B cell (primary cell): ENCODE measurements at regions not wholly inside any gene's neighbourhood (a gene's known extent, or its start where the extent isn't known, plus 50 kb on each side); places are given as distances from the start of the nearest gene placed in this dataset.

Experiments used
- ATAC-seq: fragments of 200-7000 bp; cut with Tn5 transposase; one replicate; pipeline ENCODE4 v1.10.0; 2021; ENCODE audit warnings: low read depth, mild to moderate bottlenecking, moderate number of reproducible peaks, moderate library complexity
- CTCF ChIA-PET: fragments of 350-600 bp; sonication (Branson Sonifier 250); formaldehyde crosslinking; loops from one replicate; lab custom pipeline; 2021; ENCODE audit warnings: antibody characterized with exemption, inconsistent platforms; lab: Charles Lee
- POLR2A ChIA-PET: fragments of 350-600 bp; sonication (Branson Sonifier 250); formaldehyde crosslinking; loops from one replicate; lab custom pipeline; 2021; ENCODE audit warnings: antibody characterized with exemption; lab: Charles Lee
- DNase-seq: peaks from one replicate; pipeline ENCODE4 v3.0.0; 2013
- H2AFZ ChIP-seq: 2 replicates; pipeline ENCODE4 v1.6.1; 2012; ENCODE audit warnings: mild to moderate bottlenecking, low read depth, low read length; ENCODE audit not compliant: insufficient read depth, poor library complexity, severe bottlenecking
- H3K27ac ChIP-seq, 2 donors: 1 replicate in 1 of 2; 2 replicates in 1 of 2; pipeline ENCODE4 v1.5.1; 2012 to 2013; ENCODE audit warnings: low read length in 2 of 2, mild to moderate bottlenecking in 2 of 2, moderate library complexity in 1 of 2
- H3K27me3 ChIP-seq, 4 experiments: fragments of 200-600 bp in 1 of 4; sonication (generic) in 1 of 4; replicated peaks in 1 of 4; 1 replicate in 2 of 4; 2 replicates in 2 of 4; pipeline versions ENCODE4 v1.6.1 to v1.7.0; 2013 to 2016; ENCODE audit warnings: low read length in 3 of 4, mild to moderate bottlenecking in 2 of 4, mixed read lengths in 1 of 4, moderate library complexity in 1 of 4; ENCODE audit not compliant: insufficient read depth in 4 of 4, control insufficient read depth in 3 of 4; ENCODE audit errors: control extremely low read depth in 1 of 4
- H3K36me3 ChIP-seq, 2 experiments: replicated peaks in 1 of 2; 1 replicate in 1 of 2; 2 replicates in 1 of 2; pipeline versions ENCODE4 v1.6.1 to v1.7.1; 2013; ENCODE audit warnings: low read length in 1 of 2; ENCODE audit not compliant: insufficient read depth in 2 of 2, control insufficient read depth in 1 of 2; ENCODE audit errors: control extremely low read depth in 1 of 2, extremely low read depth in 1 of 2
- H3K4me1 ChIP-seq, 2 donors: fragments of 200-600 bp in 1 of 2; sonication (generic) in 1 of 2; 1 replicate in 1 of 2; 2 replicates in 1 of 2; pipeline versions ENCODE4 v1.5.1 to v1.6.1; 2013 to 2017; ENCODE audit warnings: low read length in 2 of 2; ENCODE audit not compliant: control insufficient read depth in 2 of 2, insufficient read depth in 2 of 2
- H3K4me2 ChIP-seq: replicated peaks from 2 replicates; pipeline ENCODE3; 2012; ENCODE audit warnings: mild to moderate bottlenecking, low read depth, low read length; ENCODE audit not compliant: poor library complexity, severe bottlenecking
- H3K4me3 ChIP-seq, 5 experiments: fragments of 200-600 bp in 1 of 5; sonication (generic) in 1 of 5; 1 replicate in 3 of 5; 2 replicates in 2 of 5; pipeline versions ENCODE4 v1.5.1 to v1.7.0; 2011 to 2016; ENCODE audit warnings: low read length in 4 of 5, mild to moderate bottlenecking in 4 of 5, low read depth in 2 of 5, control low read depth in 1 of 5, moderate library complexity in 1 of 5; ENCODE audit not compliant: insufficient read depth in 1 of 5; ENCODE audit errors: control extremely low read depth in 1 of 5, extremely low read depth in 1 of 5
- H3K79me2 ChIP-seq: fragments of 200-600 bp; sonication (generic); one replicate; pipeline ENCODE4 v1.6.0; 2016; ENCODE audit warnings: low read length; ENCODE audit not compliant: control insufficient read depth, insufficient read depth
- H3K9ac ChIP-seq: fragments of 200-600 bp; sonication (generic); 2 replicates; pipeline ENCODE4 v1.6.1; 2017; ENCODE audit warnings: mild to moderate bottlenecking, low read length, moderate library complexity
- H3K9me3 ChIP-seq, 3 donors: one replicate each; pipeline versions ENCODE4 v1.6.1 to v1.7.1; 2013; ENCODE audit warnings: low read length in 2 of 3; ENCODE audit not compliant: control insufficient read depth in 2 of 3, insufficient read depth in 1 of 3; ENCODE audit errors: control extremely low read depth in 1 of 3
- H4K20me1 ChIP-seq: 2 replicates; pipeline ENCODE4 v1.6.0; 2012; ENCODE audit warnings: mild to moderate bottlenecking, low read length; ENCODE audit not compliant: insufficient read depth, control insufficient read depth, poor library complexity, severe bottlenecking
- H3K27ac Mint-ChIP-seq: one replicate; pipeline ENCODE4 v1.8.0; 2021; ENCODE audit warnings: mixed read lengths
- H3K27me3 Mint-ChIP-seq: one replicate; pipeline ENCODE4 v1.8.0; 2021; ENCODE audit warnings: mixed read lengths
- H3K4me1 Mint-ChIP-seq: one replicate; pipeline ENCODE4 v1.8.0; 2021; ENCODE audit warnings: mixed read lengths
- H3K4me3 Mint-ChIP-seq: one replicate; pipeline ENCODE4 v1.8.0; 2021; ENCODE audit warnings: mixed read lengths
- H3K9me3 Mint-ChIP-seq: one replicate; pipeline ENCODE4 v1.8.0; 2022; ENCODE audit warnings: mixed read lengths; ENCODE audit not compliant: insufficient read depth
- EZH2 ChIP-seq: IDR thresholded peaks from 2 replicates; pipeline ENCODE4 v1.6.1; 2012; ENCODE audit warnings: borderline replicate concordance, low read depth, mild to moderate bottlenecking, moderate library complexity, low read length; ENCODE audit not compliant: insufficient read depth, poor library complexity, severe bottlenecking
- WGBS: methylation state at CpG from one replicate; pipeline ENCODE4 v1.1.5; 2013; ENCODE audit warnings: missing lambda C conversion rate; ENCODE audit not compliant: insufficient coverage; 5-methylcytosine and 5-hydroxymethylcytosine counted together
- intact Hi-C: fragments of 100-400 bp; cut with micrococcal nuclease; formaldehyde crosslinking; loops from one replicate; pipeline ENCODE4 v1.10.0; 2022
- TF ChIP-seq, protein P1 (sequence below): fragments of 200-600 bp; IDR thresholded peaks from one replicate; pipeline ENCODE4 v1.8.0; 2022; ENCODE audit warnings: antibody characterized with exemption, mild to moderate bottlenecking

DNA sequence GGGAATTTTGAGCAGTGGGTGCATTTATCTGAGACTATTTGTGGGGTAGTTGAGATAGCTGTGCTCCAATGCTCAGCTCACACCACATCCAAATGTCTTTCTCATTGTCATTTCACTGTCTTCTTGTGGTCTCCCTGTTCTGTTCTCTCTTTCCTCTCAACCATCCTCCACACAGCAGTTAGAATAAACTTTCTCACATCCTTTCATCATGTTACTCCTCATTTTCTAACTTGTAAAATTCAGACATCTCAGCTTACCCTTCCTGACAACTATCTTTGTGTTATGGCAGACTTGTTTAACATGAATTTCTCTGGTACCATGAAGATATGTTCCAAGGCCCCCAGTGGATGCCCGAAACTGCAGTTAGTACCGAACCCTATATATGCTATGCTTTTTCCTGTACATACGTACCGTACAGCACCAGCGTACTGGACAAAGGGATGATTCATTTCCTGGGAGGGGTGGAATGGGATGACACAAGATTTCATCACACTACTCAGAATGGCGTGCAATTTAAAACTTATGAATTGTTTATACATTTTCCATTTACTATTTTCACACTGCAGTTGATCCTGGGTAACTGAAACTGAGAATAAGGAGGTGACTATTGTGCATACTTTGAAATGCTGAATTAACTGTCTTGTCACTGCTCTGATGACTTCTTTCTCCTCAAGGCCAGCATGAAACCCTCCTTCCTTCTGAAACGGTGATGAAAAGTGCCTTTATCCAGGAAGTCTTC, 177.1 kb upstream of the SLC38A2 start:
- Histone ChIP-seq H3K4me1 (peaks cover 8 to 13% of the 10 kb centered on the region in 2 donors), H3K4me3 (no peak overlapping the region), H3K9me3 (peaks cover 0 to 8% (median 0%) of the 10 kb centered on the region in 3 donors), H3K79me2 (peaks cover 9% of the 10 kb centered on the region), H3K27ac (no peak overlapping the region), H3K9ac (no peak overlapping the region), H4K20me1 (no peaks in the 10 kb centered on the region), H3K27me3 (no peaks in the 10 kb centered on the region), H3K4me2 (no peak overlapping the region), H3K36me3 (peaks cover 0 to 1% of the 10 kb centered on the region in 2 experiments), H2AFZ (no peak overlapping the region)
- Mint-ChIP-seq H3K4me1 (peaks cover 20% of the 10 kb centered on the region), H3K4me3 (no peak overlapping the region), H3K27ac (no peak overlapping the region), H3K9me3 (no peaks in the 10 kb centered on the region), H3K27me3 (no peaks in the 10 kb centered on the region)
- ATAC-seq = no peak
- intact Hi-C loops = loop anchor here (10.0 kb wide), 1 partner anchor 45 kb away; no protein-coding TSS in a partner anchor
- DNase-seq = no peak
- WGBS = 89% methylated on average over 1 of the region's 7 CpGs
- no peak for TF ChIP-seq EZH2
- TF ChIP-seq, protein P1, sequence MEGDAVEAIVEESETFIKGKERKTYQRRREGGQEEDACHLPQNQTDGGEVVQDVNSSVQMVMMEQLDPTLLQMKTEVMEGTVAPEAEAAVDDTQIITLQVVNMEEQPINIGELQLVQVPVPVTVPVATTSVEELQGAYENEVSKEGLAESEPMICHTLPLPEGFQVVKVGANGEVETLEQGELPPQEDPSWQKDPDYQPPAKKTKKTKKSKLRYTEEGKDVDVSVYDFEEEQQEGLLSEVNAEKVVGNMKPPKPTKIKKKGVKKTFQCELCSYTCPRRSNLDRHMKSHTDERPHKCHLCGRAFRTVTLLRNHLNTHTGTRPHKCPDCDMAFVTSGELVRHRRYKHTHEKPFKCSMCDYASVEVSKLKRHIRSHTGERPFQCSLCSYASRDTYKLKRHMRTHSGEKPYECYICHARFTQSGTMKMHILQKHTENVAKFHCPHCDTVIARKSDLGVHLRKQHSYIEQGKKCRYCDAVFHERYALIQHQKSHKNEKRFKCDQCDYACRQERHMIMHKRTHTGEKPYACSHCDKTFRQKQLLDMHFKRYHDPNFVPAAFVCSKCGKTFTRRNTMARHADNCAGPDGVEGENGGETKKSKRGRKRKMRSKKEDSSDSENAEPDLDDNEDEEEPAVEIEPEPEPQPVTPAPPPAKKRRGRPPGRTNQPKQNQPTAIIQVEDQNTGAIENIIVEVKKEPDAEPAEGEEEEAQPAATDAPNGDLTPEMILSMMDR = no peak
- ChIA-PET CTCF (no interaction called here), POLR2A (no interaction called here)

DNA sequence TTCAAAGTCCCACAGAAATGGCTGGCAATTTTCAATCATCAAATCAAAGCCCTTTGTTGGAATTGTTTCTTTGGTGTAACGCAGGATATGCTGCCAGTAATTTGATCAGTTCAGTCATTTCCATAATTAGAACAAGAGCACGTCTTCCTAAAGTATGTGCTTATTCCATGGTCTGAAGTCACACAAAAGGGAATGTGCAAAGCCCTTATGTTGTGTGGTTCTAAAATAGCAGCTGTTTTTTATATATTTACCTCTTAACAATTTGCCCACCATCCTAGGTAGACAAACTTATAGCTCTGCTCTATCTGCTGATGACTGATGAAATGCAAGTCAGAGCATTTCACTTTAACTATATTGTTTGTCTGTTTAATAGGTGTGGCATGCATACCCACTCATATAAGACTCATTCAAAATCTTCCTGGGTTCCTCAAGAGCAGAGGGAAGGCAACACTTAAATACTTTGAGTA, 176.1 kb upstream of the SLC38A2 start:
- Histone ChIP-seq H3K4me2 (no peak overlapping the region), H3K9me3 (peaks cover 0 to 8% (median 0%) of the 10 kb centered on the region in 3 donors), H3K36me3 (peaks cover 0 to 1% of the 10 kb centered on the region in 2 experiments), H3K9ac (no peak overlapping the region), H3K4me1 (peaks cover 8 to 13% of the 10 kb centered on the region in 2 donors), H3K79me2 (peaks cover 9% of the 10 kb centered on the region), H4K20me1 (no peaks in the 10 kb centered on the region), H3K4me3 (no peak overlapping the region), H2AFZ (no peak overlapping the region), H3K27me3 (no peaks in the 10 kb centered on the region), H3K27ac (no peak overlapping the region)
- DNase-seq (no peak), ATAC-seq (no peak)
- no peak overlapping the region for H3K4me3 Mint-ChIP-seq
- CTCF ChIA-PET = no interaction called here
- no peaks in the 10 kb centered on the region for H3K27me3 Mint-ChIP-seq
- TF ChIP-seq EZH2 = no peak
- TF ChIP-seq, protein P1 = no peak
- POLR2A ChIA-PET = no interaction called here
- peaks cover 4% of the 10 kb centered on the region for H3K9me3 Mint-ChIP-seq
- intact Hi-C loops = no loop called here
- H3K4me1 Mint-ChIP-seq = peaks cover 20% of the 10 kb centered on the region
- WGBS = no CpG with 5 or more reads among the region's 2 CpGs
- H3K27ac Mint-ChIP-seq = no peak overlapping the region
